ENCODE measurements at regions not wholly inside any gene's neighbourhood (a gene's known extent, or its start where the extent isn't known, plus 50 kb on each side); places are given as distances from the start of the nearest gene placed in this dataset.

DNA sequence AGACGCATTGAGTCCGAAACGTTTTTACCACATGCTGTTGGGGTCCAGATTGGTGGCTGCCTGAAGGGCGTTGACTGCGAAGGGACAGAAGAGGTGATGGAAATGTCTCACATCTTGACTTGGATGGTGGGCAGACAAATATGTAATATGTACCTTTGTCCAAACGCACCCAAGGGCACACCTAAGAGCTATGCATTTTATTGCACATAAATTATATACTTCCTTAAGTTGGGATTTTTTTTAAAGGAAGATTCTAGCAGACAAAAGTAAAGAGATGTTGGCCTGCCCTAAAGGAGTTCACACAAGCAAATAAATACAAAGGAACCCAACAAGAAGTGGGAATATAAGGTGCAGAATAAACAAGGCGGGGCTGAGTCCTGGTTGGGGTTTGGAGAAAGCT is 91.1 kb upstream of the TBL1X start:
- TF ChIP-seq CTCF (IDR thresholded peaks at IDR 0.05; ENCODE audit: low read length) (no peak), EZH2 (IDR thresholded peaks at IDR 0.05; ENCODE audit: borderline replicate concordance, low read length) (no peak)

Data from OCI-LY1 (cell line).